Tibial nerve (tissue), 3 donors: ENCODE measurements at regions not wholly inside any gene's neighbourhood (a gene's known extent, or its start where the extent isn't known, plus 50 kb on each side); places are given as distances from the start of the nearest gene placed in this dataset.

Experiments used
- POLR2A ChIP-seq, 2 donors: fragments of 450-650 bp; IDR thresholded peaks; one replicate each; pipeline ENCODE4 v1.6.1; 2017; ENCODE audit warnings: antibody characterized with exemption in 2 of 2, mild to moderate bottlenecking in 2 of 2, moderate library complexity in 2 of 2
- TF ChIP-seq, protein P1 (sequence below), 5 experiments: fragments of 200-600 bp in 3 of 5; fragments of 450-650 bp in 2 of 5; sonication (generic) in 3 of 5; IDR thresholded peaks; one replicate each; pipeline ENCODE4 v1.5.1; 2016 to 2019; ENCODE audit warnings: antibody characterized with exemption in 5 of 5, mild to moderate bottlenecking in 3 of 5, moderate library complexity in 2 of 5

- TF ChIP-seq, protein P1, sequence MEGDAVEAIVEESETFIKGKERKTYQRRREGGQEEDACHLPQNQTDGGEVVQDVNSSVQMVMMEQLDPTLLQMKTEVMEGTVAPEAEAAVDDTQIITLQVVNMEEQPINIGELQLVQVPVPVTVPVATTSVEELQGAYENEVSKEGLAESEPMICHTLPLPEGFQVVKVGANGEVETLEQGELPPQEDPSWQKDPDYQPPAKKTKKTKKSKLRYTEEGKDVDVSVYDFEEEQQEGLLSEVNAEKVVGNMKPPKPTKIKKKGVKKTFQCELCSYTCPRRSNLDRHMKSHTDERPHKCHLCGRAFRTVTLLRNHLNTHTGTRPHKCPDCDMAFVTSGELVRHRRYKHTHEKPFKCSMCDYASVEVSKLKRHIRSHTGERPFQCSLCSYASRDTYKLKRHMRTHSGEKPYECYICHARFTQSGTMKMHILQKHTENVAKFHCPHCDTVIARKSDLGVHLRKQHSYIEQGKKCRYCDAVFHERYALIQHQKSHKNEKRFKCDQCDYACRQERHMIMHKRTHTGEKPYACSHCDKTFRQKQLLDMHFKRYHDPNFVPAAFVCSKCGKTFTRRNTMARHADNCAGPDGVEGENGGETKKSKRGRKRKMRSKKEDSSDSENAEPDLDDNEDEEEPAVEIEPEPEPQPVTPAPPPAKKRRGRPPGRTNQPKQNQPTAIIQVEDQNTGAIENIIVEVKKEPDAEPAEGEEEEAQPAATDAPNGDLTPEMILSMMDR (IDR thresholded peaks at IDR 0.05): no peak
- no peak for TF ChIP-seq POLR2A (IDR thresholded peaks at IDR 0.05)
Measured at GRCh38 chr12:92331383-92331782, 185.7 kb upstream of the BTG1 start.
